AML-193 (cell line): ENCODE measurements at regions not wholly inside any gene's neighbourhood (a gene's known extent, or its start where the extent isn't known, plus 50 kb on each side); places are given as distances from the start of the nearest gene placed in this dataset.
"Not testable (repeated sequence)": the region's sequence is repeated elsewhere in the genome, so short reads cannot be mapped to it uniquely, and the experiment has no call there.

ENCODE experiments used
- DNase-seq, 2 experiments: peaks; one replicate each; lab custom pipeline; 2025; lab: John Stamatoyannopoulos, UW

DNA sequence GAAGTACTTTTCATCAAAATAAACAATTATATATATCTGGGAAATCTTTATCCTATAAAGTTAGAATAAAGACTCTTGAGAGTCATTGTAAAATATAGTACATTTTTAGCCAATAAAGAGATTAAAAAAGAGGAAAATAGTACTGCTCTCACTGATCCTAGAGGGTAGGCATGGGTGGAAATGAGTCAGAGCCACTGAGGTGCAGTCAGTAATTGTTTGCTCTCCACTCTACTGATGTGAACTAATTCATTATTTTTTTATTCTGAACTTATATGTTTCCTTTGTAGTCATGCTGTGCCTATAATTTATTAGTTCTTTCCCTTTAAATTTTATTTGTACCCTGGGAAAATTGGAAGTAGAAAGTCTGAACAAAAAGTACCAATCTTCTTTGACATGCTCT is 1359.4 kb upstream of the GJE1 start:
- DNase-seq: no peak

DNA sequence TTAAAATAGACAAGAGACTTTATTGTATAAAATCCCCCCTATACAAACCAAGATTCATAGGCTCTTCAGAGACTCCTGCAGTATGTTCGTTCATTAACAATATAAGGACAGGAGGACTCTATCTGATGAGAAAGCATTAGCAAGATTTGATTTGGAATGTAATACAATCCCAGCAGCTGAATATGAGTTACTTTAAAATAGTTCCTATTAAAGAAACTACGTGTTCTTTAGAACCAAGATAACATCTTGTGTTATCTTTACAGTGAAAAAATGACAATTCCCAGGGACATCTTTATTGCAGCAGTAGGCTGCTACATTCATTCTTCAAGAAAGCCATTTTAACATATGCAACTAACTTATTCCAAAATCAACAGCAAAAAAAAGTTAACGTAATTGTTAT is 1360.1 kb upstream of the GJE1 start:
- DNase-seq: no peak

DNA sequence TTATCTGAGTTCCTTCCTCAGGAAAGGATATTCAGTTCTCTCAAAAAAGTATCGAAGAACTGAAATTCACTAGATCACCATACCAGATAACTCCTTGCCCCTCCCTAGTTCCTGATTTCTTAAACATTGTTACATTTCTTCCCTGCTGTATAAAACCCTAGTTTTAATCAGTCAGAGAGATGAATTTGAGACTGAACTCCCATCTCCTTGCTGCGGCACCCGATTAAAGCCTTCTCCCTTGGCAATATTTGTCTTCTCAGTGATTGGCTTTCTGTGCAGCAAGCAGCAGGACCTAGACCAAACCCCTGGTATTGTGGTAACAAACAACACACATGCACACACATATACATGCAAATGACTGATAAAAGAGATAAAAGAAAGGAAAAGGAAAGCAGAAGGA is 1364.6 kb upstream of the GJE1 start:
- DNase-seq: no peak

DNA sequence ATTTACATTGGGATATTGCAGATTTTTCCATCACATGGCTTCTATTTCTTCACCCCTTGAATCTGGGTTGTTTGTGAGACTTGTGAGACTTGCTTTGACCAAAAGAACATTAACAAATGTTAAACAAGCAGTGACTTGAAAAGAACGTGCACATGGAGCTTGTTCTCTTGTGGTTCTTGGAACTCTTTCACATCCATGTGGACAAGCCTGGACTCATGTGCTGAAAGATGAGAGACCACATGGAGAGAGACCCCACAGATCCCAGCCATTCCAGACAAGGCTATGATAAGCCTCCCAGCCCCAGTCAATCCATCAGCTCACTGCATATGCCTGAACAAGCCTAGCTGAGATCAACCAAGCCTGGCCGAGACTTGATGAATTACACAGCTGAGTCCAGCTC is 1365.7 kb upstream of the GJE1 start:
- no peak for DNase-seq

DNA sequence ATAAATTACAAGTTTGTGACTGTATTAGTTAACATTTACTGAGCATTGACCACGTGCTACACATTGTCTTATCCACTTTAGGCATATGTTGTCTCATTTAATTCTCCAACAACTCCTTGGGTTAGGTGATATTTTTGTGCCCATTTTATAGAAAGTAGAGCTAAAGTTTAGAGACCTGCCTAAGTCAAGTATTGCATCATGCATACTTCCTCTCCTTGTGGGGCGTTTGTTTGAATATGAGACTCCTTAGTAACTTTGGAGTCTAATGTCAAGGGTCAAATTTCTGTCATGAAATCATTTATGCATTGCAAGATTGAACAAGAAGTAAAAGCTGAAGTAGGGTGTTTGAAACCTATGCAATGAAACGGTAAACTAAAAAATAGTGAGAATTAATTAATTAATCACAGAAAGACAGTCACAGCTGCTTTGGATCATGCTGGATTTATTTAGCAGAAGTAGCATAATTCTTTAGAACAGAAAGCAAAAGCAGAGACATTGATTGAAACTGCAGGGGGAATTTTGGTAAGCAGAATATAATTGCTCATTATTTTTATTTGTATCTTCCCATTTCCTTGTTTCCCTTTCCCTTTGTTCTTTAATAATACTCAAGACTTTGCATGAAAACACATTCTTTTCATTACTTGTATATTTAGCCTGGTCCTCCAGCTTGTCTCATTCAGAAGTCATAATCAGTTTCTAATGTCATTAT is 1374.4 kb upstream of the GJE1 start:
- DNase-seq: no peak

DNA sequence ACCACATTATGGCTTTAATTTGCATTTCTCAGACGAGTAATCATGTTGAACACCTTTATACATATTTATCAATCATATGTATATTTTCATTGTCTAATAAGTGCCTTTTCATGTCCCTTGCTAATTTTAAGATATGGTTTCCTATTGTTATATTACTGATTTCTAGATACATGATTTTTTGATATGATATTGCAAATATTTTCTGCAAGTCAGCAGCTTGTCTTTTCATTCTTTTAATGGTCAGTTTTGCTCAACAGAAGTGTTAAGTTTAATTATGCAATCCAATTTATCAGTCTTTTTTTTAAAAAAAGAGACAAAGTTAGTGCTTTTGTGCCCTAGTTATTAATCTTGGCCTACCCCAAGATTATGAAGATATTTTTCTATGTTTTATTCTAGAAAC is 1377.8 kb upstream of the CITED2 start:
- DNase-seq: no peak

DNA sequence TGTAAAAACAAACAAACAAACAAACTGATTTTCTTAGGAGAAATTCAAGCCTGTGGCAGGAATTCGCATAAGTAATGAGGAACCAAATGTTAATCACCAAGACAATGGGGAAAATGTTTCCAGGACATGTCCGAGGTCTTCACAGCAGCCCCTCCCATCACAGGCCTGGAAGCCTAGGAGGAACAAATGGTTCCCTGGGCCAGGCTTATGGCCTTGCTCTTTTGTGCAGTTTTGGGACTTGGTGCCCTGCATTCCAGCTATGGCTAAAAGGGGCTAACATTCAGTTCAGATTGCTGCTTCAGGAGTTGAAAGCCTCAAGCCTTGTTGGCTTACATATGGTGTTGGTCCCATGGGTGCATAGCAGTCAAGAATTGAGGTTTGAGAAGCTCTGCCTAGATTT is 1372.7 kb upstream of the CITED2 start:
- no peak for DNase-seq

DNA sequence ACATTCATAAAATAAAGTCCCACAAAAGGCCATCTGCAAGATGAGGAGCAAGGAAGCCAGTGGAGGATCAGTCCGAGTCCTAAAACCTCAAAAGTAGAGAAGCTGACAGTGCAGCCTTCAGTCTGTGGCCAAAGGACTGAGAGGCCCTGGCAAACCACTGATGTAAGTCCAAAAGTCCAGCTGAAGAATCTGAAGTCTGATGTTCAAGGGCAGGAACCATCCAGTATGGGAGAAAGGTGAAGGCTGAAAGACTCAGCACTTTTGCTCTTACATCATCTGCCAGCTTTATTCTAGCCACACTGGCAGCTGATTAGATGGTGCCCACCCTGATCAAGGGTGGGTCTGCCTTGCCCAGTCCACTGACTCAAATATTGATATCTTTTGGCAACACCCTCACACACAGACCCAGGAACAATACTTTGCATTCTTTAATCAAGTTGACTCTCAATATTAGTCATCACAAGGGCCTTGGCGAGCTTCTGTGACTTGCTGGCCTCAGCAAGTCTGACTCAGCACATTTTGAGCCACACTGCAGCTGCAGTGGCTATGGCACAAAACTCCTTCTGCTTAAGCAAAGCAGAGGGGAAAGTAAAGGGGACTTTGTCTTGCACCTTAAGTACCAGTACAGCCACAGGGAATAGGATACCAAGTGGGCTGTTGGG is 1370.3 kb upstream of the CITED2 start:
- DNase-seq: no peak

DNA sequence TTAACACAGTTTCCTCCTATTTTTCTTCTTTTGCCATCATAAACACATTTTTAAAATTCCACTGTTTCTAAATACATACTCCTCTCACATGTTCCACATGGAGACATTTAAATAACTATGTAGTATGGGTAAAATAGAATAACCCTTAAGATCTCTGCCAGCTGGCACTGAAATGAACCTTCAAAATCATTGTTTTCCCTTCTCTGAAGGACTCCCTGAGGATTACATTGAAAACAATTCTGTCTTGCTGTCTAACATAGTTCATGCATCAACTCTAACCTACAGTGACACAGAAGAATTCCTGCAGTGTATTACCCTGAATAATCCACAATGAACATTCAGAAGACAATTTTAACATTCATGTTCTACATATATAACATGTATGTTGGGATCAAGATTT is 1361.8 kb upstream of the CITED2 start:
- no peak for DNase-seq

DNA sequence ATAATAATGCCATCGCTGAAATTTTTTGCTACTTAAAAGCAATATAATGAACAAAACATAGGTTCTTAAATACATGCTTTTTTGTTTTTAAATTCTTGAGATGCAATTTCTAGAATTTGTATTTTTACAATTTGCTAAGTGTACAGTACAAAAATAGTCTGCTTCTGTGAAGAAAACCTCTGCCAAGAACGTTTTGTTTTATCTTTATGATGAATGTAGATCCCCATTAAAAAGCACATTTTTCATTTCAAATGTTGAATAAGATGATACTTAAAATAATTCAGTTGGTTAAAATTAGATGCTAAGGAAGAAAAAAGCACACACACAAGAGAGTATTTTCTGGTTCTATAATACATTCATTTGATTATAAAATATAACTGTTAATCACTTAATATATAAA is 1358.5 kb upstream of the CITED2 start:
- DNase-seq: no peak

DNA sequence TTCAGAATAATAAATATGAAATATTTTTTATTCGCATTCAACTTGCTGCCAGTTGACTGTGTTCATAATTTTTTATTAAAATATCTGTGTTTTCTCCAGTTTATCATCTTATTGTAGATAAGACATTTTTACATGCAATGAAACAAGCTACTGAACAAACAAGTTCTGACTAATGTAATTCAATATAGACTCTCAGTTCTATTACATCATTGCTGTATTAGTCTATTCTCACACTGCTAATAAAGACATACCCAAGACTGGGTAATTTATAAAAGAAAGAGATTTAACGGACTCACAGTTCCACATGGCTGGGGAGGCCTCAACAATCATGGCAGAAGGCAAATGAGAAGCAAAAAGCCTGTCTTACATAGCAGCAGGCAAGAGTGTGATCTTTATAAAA is 1357.7 kb upstream of the CITED2 start:
- DNase-seq: no peak

DNA sequence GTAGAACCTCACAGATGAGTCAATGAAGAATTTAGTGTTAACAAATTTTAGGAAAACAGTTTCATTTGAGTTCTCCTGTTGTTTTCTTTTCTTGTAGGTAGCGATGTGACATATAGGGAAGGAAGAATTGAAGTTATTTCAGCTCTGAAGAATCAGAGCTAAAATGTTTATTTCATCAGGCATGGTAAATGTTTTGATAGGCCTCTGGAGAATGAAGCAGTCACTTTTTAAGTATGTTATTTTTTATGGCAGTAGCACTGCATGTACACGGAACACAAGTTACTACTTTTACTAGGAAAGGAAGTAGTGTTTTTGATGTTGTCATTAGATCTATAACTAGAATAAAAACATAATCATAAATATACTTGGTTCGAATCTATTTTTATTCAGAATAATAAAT is 1357.3 kb upstream of the CITED2 start:
- DNase-seq: no peak

DNA sequence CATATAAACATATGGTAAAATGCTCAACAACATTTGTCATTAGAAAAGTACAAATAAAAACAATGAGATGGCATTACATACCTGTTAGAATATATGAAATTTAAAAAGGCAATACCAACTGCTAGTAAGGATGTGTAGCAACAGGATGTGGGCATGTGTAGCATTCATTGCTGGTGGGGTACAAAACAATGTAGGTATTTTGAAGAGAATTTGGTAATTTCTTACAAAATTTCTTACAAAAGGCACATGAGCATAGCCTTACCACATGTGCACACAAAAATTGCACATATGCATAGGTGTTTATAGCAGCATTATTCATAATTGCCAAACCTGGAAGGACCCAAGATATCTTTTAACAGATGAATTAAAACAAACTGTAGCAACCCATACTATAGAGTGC is 1355.1 kb upstream of the CITED2 start:
- DNase-seq: peak; percentile 49 to 55

DNA sequence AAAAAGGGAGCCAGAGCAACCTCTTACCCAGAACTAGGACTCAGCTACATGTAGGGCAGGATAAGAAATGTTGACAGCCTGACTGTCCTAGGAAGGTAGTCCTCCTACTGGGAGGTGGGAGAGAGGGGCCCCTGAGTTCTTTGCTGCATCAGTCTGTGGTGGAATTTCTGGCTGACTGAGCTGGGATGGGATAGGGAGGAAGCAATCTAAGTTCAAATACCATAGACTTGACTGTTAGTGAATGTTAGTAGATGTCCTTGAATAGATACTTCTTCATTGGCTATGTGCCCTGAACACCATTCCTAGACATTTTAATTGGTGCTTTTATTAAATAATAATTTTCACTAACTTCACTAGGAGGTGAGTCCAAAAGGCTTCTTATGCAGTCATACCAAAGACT is 1343.6 kb upstream of the CITED2 start:
- DNase-seq: no peak

DNA sequence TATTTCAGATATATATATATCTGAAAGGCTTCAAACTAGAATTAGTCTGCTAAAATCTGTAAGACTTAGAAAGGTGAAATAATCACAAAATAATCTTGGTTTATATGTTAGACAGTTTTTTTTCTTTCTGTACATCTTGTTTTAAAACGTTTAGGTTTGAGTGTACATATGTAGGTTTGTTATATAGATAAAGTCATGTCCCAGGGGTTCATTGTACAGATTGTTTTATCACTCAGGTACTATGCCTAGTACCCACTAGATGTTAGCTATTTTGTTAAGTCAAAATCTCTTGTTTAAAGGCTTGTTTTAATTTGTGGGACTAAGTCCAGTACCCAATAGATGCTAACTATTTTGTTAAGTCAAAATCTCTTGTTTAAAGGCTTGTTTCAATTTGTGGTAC is 1339.0 kb upstream of the CITED2 start:
- DNase-seq: no peak

DNA sequence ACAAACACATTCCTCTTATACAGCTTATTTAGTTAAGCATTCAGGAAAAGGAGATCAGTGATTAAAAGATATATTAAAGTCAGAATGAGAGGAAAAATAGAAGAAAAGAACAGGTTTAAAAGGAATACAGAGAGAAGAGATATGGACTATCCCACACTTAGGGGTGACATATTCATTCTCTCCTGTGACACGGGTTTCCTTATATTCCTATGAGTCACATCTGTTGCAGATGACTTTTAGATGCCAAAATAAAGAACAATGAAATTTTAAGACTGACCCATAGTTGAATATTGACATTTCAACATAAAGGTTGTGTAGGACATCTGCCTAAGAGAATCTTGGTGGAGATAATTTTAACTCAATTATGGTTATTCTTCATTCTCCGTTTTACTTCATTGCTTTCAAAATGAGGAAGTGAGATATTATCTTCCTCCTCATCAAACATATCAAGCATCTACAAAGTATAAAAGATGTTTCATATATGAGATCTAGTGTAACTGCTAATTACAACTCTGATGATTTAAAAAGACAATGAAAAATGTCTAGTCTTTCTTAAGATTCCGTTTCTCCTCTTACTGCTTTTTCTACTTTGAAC is 1336.7 kb upstream of the CITED2 start:
- peak in 1 of 2 experiments; percentile 25 for DNase-seq

DNA sequence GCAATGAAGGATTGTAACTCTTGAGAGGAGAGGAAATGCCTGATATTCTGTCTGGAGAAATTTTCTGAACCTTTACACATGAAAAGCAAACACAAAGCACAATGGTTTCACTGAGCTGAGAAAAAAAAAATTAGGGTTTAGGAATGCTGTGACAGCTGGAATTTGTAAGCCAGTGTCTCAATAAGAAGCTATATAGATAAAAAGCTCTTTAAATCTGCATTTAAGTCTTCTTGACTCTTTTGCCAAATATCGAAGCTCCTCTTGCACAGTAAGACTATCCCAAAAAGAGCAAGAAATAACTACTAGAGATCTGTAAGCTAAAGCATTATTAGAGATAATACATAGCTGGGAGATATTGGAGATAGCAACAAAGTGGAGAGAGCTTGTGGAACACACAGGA is 1334.0 kb upstream of the CITED2 start:
- DNase-seq: no peak

DNA sequence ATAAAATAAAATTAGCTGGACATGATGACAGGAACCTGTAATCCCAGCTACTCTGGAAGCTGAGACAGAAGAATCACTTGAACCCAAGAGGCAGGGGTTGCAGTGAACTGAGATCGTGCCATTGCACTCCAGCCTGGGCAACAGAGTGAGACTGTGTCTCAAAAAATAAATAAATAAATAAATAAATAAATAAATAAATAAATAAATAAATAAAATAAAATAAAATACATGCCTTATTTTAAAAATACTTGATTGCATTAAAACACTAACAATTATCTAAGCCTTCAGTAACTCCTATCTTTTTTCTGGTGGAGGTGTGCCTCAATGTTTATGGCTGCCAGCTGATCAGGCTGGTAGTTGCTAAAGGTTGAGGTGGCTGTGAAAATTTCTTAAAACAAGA is 1329.6 kb upstream of the CITED2 start:
- DNase-seq: not testable (repeated sequence)

DNA sequence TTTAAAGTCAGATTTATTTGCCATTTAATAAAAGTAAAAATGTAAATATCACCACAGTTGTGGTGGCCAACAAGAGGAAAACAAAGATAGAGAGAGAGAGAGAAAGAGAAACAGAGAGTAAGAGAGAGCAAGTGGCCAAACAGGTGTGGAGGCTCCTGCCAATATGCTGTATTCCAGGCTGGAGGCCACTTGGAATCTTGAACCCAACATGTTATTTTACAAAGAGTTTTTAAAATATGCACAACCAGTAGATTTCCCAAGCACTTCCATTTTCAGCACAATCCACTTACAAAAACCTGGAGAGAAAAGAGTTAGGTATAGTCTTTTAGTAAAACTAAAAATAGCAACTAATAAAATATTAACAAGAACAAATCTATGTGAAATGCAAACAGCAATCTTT is 1323.1 kb upstream of the CITED2 start:
- no peak for DNase-seq

DNA sequence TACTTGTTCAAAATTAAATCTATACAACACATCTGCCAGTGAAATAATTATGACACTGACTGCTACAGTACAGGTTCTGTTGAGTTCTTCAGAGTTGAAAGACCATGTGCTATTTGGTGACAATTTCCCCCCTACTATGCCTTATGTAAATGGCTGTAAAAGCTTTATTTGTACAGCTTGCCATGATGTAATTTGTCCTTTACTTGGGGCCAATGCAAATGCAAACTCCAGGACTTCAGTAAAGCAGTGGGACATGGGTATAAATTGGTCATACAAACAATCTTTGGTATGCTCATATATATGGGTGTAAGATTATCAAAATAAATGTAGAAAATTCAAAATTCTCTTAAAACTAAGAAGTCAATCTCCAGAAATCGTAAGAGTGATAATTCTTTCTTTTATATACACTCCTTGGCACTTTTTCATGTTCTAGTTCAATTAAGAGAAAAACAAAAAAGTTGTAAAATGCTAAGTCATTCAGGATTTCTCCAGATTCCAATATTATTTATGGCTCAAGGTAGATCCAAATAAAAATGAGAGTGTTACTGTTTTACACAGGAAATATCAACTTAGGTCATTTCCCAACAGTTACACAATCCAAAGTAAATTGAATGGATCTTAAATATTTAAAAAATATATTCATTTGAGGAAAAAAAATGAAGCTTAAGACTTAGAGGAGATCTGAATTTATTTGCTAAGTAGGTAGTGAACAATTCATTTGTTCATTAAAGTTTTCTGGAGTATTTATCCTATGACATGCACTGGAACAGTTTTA is 1310.5 kb upstream of the CITED2 start:
- DNase-seq: no peak

DNA sequence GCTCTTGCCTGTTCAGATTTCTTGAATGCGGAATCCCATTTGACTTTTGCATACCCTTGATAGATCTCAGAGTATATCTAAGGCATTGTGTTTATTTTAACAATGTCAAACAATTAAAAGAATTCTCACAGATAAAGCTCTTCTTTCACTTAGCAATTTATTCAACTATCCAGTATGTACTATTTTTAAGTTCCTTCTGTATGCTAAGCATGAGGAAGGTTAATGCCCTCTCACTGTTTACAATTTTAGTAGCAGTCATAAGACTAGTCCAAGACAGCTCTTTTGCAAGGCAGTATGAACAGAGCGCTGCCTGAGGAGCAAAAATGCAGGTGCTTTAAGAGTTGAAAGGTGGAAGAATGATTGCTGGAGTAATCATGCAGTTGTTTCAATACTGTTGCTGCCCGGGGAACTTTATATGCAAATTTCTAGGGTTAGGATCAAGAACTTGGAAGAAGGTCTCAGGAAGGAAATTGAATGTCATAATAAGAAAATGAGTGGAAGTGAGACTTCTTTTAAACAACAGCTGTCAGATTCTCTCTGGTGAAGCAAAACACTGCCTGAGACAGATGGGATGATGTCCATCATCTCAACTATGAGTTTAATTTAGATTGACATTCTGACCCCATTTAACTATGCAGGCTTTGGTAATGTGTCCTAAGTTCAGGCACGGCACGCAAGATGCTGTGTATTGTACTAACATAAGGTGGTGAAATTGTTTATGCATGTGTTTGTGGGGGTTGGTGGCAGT is 1303.5 kb upstream of the CITED2 start:
- no peak for DNase-seq

DNA sequence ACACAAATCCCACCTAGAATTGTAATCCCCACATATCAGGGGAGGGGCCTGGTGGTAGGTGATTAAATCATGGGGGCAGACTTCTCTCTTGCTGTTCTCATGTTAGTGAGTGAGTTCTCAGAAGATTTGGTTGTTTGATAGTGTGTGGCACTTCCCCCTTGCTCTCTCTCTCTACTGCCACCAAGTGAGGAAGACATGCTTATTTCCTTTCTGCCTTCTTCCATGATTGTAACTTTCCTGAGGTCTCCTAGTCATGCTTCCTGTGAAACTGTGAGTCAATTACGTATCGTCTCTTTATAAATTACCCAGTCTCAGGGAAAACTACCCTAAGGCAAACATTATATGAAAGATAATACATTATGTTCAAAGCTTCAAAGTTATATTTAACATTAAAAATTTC is 1297.5 kb upstream of the CITED2 start:
- DNase-seq: peak in 1 of 2 experiments; percentile 7
